Memory B cell (primary cell): ENCODE measurements at regions not wholly inside any gene's neighbourhood (a gene's known extent, or its start where the extent isn't known, plus 50 kb on each side); places are given as distances from the start of the nearest gene placed in this dataset.

Experiments
- ATAC-seq: fragments of 150-1000 bp; cut with Tn5 transposase; 2 replicates; pipeline ENCODE4 v1.10.0; 2021; ENCODE audit warnings: low read depth, mild to moderate bottlenecking, moderate library complexity
- DNase-seq, 2 donors: peaks; one replicate each; pipeline ENCODE4 v3.0.0; 2022; ENCODE audit warnings: low spot score in 2 of 2
- H3K27ac Mint-ChIP-seq: one replicate; pipeline ENCODE4 v1.8.0; 2022; ENCODE audit warnings: mild to moderate bottlenecking, moderate library complexity, mixed read lengths
- H3K27me3 Mint-ChIP-seq: one replicate; pipeline ENCODE4 v1.8.0; 2022; ENCODE audit warnings: mixed read lengths
- H3K36me3 Mint-ChIP-seq: one replicate; pipeline ENCODE4 v1.8.0; 2022; ENCODE audit warnings: mild to moderate bottlenecking, mixed read lengths
- H3K4me1 Mint-ChIP-seq: one replicate; pipeline ENCODE4 v1.8.0; 2022; ENCODE audit warnings: mixed read lengths
- H3K4me3 Mint-ChIP-seq: one replicate; pipeline ENCODE4 v1.8.0; 2022; ENCODE audit warnings: mild to moderate bottlenecking, moderate library complexity, mixed read lengths
- H3K9me3 Mint-ChIP-seq: one replicate; pipeline ENCODE4 v1.8.0; 2022; ENCODE audit warnings: mixed read lengths

GRCh38 chr2:226018641-226019040, 619.1 kb downstream of the NYAP2 start:
- H3K4me3 Mint-ChIP-seq = no peak overlapping the region
- ATAC-seq = no peak

GRCh38 chr2:226017537-226017936, 618.0 kb downstream of the NYAP2 start:
- DNase-seq (no peak), ATAC-seq (no peak)
- no peak overlapping the region for H3K27ac Mint-ChIP-seq
- peaks cover 2% of the 10 kb centered on the region for H3K27me3 Mint-ChIP-seq
- no peaks in the 10 kb centered on the region for H3K4me1 Mint-ChIP-seq
- H3K9me3 Mint-ChIP-seq = peaks cover 5% of the 10 kb centered on the region
- H3K4me3 Mint-ChIP-seq = no peak overlapping the region
- no peaks in the 10 kb centered on the region for H3K36me3 Mint-ChIP-seq

More at GRCh38 chr2:226018641-226019040, 619.1 kb downstream of the NYAP2 start:
- no peak overlapping the region for H3K27ac Mint-ChIP-seq
- H3K9me3 Mint-ChIP-seq = peaks cover 5% of the 10 kb centered on the region
- DNase-seq = no peak
- no peaks in the 10 kb centered on the region for H3K36me3 Mint-ChIP-seq
- H3K27me3 Mint-ChIP-seq = peaks cover 2% of the 10 kb centered on the region
- no peaks in the 10 kb centered on the region for H3K4me1 Mint-ChIP-seq

- Mint-ChIP-seq H3K4me1 (no peaks in the 10 kb centered on the region), H3K36me3 (no peaks in the 10 kb centered on the region), H3K27ac (no peak overlapping the region), H3K9me3 (peaks cover 5% of the 10 kb centered on the region), H3K4me3 (no peak overlapping the region), H3K27me3 (peaks cover 2% of the 10 kb centered on the region)
- DNase-seq (no peak), ATAC-seq (no peak)
Measured at GRCh38 chr2:226017107-226017506, 617.6 kb downstream of the NYAP2 start.

- DNase-seq = no peak
- no peak overlapping the region for H3K27ac Mint-ChIP-seq
- peaks cover 3% of the 10 kb centered on the region for H3K27me3 Mint-ChIP-seq
- no peaks in the 10 kb centered on the region for H3K9me3 Mint-ChIP-seq
- no peaks in the 10 kb centered on the region for H3K36me3 Mint-ChIP-seq
- no peaks in the 10 kb centered on the region for H3K4me1 Mint-ChIP-seq
- ATAC-seq = no peak
- H3K4me3 Mint-ChIP-seq = no peak overlapping the region
Measured at GRCh38 chr2:226011716-226012450, 612.4 kb downstream of the NYAP2 start.

GRCh38 chr2:226002438-226002837, 602.9 kb downstream of the NYAP2 start:
- H3K27ac Mint-ChIP-seq = no peak overlapping the region
- ATAC-seq (no peak), DNase-seq (no peak)
- H3K9me3 Mint-ChIP-seq = no peaks in the 10 kb centered on the region
- H3K4me3 Mint-ChIP-seq = no peak overlapping the region
- no peaks in the 10 kb centered on the region for H3K4me1 Mint-ChIP-seq
- H3K36me3 Mint-ChIP-seq = no peaks in the 10 kb centered on the region
- H3K27me3 Mint-ChIP-seq = no peaks in the 10 kb centered on the region

GRCh38 chr2:226001716-226002115, 602.2 kb downstream of the NYAP2 start:
- no peaks in the 10 kb centered on the region for H3K36me3 Mint-ChIP-seq
- no peak overlapping the region for H3K27ac Mint-ChIP-seq
- DNase-seq = no peak
- no peaks in the 10 kb centered on the region for H3K27me3 Mint-ChIP-seq
- no peak for ATAC-seq
- no peaks in the 10 kb centered on the region for H3K9me3 Mint-ChIP-seq
- no peaks in the 10 kb centered on the region for H3K4me1 Mint-ChIP-seq
- H3K4me3 Mint-ChIP-seq = no peak overlapping the region

GRCh38 chr2:225999692-226000091, 600.2 kb downstream of the NYAP2 start:
- no peaks in the 10 kb centered on the region for H3K4me1 Mint-ChIP-seq
- no peak overlapping the region for H3K27ac Mint-ChIP-seq
- no peak for ATAC-seq
- H3K4me3 Mint-ChIP-seq = no peak overlapping the region
- no peaks in the 10 kb centered on the region for H3K36me3 Mint-ChIP-seq
- no peaks in the 10 kb centered on the region for H3K9me3 Mint-ChIP-seq
- no peaks in the 10 kb centered on the region for H3K27me3 Mint-ChIP-seq
- DNase-seq = no peak

- no peaks in the 10 kb centered on the region for H3K36me3 Mint-ChIP-seq
- no peak for ATAC-seq
- no peak overlapping the region for H3K4me3 Mint-ChIP-seq
- no peaks in the 10 kb centered on the region for H3K4me1 Mint-ChIP-seq
- DNase-seq = no peak
- no peaks in the 10 kb centered on the region for H3K9me3 Mint-ChIP-seq
- no peak overlapping the region for H3K27ac Mint-ChIP-seq
- no peaks in the 10 kb centered on the region for H3K27me3 Mint-ChIP-seq
Measured at GRCh38 chr2:225998653-225999052, 599.1 kb downstream of the NYAP2 start.

- ATAC-seq (no peak), DNase-seq (no peak)
- no peaks in the 10 kb centered on the region for H3K4me1 Mint-ChIP-seq
- H3K36me3 Mint-ChIP-seq = no peaks in the 10 kb centered on the region
- no peak overlapping the region for H3K4me3 Mint-ChIP-seq
- no peaks in the 10 kb centered on the region for H3K27me3 Mint-ChIP-seq
- H3K9me3 Mint-ChIP-seq = no peaks in the 10 kb centered on the region
- no peak overlapping the region for H3K27ac Mint-ChIP-seq
Measured at GRCh38 chr2:225998116-225998515, 598.6 kb downstream of the NYAP2 start.

GRCh38 chr2:225996462-225996828, 596.9 kb downstream of the NYAP2 start:
- ATAC-seq = no peak
- Mint-ChIP-seq H3K9me3 (no peaks in the 10 kb centered on the region), H3K4me1 (no peaks in the 10 kb centered on the region), H3K27ac (no peak overlapping the region), H3K36me3 (no peaks in the 10 kb centered on the region), H3K4me3 (no peak overlapping the region), H3K27me3 (no peaks in the 10 kb centered on the region)
- no peak for DNase-seq

GRCh38 chr2:225995796-225996461, 596.4 kb downstream of the NYAP2 start:
- no peak for ATAC-seq
- DNase-seq = no peak
- Mint-ChIP-seq H3K27ac (no peak overlapping the region), H3K4me1 (no peaks in the 10 kb centered on the region), H3K36me3 (no peaks in the 10 kb centered on the region), H3K4me3 (no peak overlapping the region), H3K27me3 (no peaks in the 10 kb centered on the region), H3K9me3 (no peaks in the 10 kb centered on the region)

- Mint-ChIP-seq H3K36me3 (no peaks in the 10 kb centered on the region), H3K9me3 (no peaks in the 10 kb centered on the region), H3K27ac (no peak overlapping the region), H3K4me3 (no peak overlapping the region), H3K27me3 (no peaks in the 10 kb centered on the region), H3K4me1 (no peaks in the 10 kb centered on the region)
- DNase-seq (no peak), ATAC-seq (no peak)
Measured at GRCh38 chr2:225994748-225995405, 595.4 kb downstream of the NYAP2 start.

- DNase-seq = no peak
- Mint-ChIP-seq H3K9me3 (no peaks in the 10 kb centered on the region), H3K36me3 (no peaks in the 10 kb centered on the region), H3K4me1 (no peaks in the 10 kb centered on the region), H3K4me3 (no peak overlapping the region), H3K27ac (no peak overlapping the region), H3K27me3 (no peaks in the 10 kb centered on the region)
- ATAC-seq = no peak
Measured at GRCh38 chr2:225993430-225993829, 593.9 kb downstream of the NYAP2 start.

GRCh38 chr2:225989809-225990208, 590.3 kb downstream of the NYAP2 start:
- Mint-ChIP-seq H3K9me3 (no peaks in the 10 kb centered on the region), H3K36me3 (no peaks in the 10 kb centered on the region), H3K27me3 (no peaks in the 10 kb centered on the region), H3K4me1 (no peaks in the 10 kb centered on the region), H3K27ac (no peak overlapping the region), H3K4me3 (no peak overlapping the region)
- DNase-seq = no peak
- no peak for ATAC-seq
